T1000 (cell line): ENCODE measurements at regions not wholly inside any gene's neighbourhood (a gene's known extent, or its start where the extent isn't known, plus 50 kb on each side); places are given as distances from the start of the nearest gene placed in this dataset.
A peak's percentile ranks its signal among the peaks of the same experiment; 100 is the strongest.

Source experiments
- DNase-seq: peaks from one replicate; lab custom pipeline; 2025; ENCODE audit warnings: mixed read lengths; lab: John Stamatoyannopoulos, UW

- no peak for DNase-seq
These were observed 275.2 kb upstream of the CDH9 start for GRCh38 chr5:27313549-27313948.

- DNase-seq: no peak
These were observed 274.0 kb upstream of the CDH9 start for GRCh38 chr5:27312291-27312893.

- no peak for DNase-seq
These were observed 273.2 kb upstream of the CDH9 start for GRCh38 chr5:27311544-27311943.

GRCh38 chr5:27308153-27308552 lies 269.8 kb upstream of the CDH9 start:
- peak; percentile 35 for DNase-seq

- DNase-seq: no peak
These were observed 251.8 kb upstream of the CDH9 start for GRCh38 chr5:27290172-27290571.

- no peak for DNase-seq
These were observed 237.7 kb upstream of the CDH9 start for GRCh38 chr5:27276119-27276518.

GRCh38 chr5:27275345-27275744 lies 237.0 kb upstream of the CDH9 start:
- no peak for DNase-seq

GRCh38 chr5:27269766-27270165 lies 231.4 kb upstream of the CDH9 start:
- DNase-seq: no peak

GRCh38 chr5:27267209-27267824 lies 228.9 kb upstream of the CDH9 start:
- DNase-seq: no peak

- no peak for DNase-seq
These were observed 227.8 kb upstream of the CDH9 start for GRCh38 chr5:27266184-27266583.

GRCh38 chr5:27257696-27258095 lies 219.3 kb upstream of the CDH9 start:
- DNase-seq: no peak

- DNase-seq: no peak
These were observed 214.5 kb upstream of the CDH9 start for GRCh38 chr5:27252911-27253310.

- no peak for DNase-seq
These were observed 203.9 kb upstream of the CDH9 start for GRCh38 chr5:27242258-27242626.

GRCh38 chr5:27241564-27242257 lies 203.3 kb upstream of the CDH9 start:
- peak; percentile 29 for DNase-seq

GRCh38 chr5:27240791-27241190 lies 202.4 kb upstream of the CDH9 start:
- no peak for DNase-seq

- DNase-seq: no peak
These were observed 196.5 kb upstream of the CDH9 start for GRCh38 chr5:27234916-27235315.

GRCh38 chr5:27221410-27221809 lies 183.0 kb upstream of the CDH9 start:
- no peak for DNase-seq

- no peak for DNase-seq
These were observed 182.4 kb upstream of the CDH9 start for GRCh38 chr5:27220752-27221151.

GRCh38 chr5:27217977-27218376 lies 179.6 kb upstream of the CDH9 start:
- DNase-seq: no peak

- no peak for DNase-seq
These were observed 179.0 kb upstream of the CDH9 start for GRCh38 chr5:27217155-27217956.

- no peak for DNase-seq
These were observed 178.1 kb upstream of the CDH9 start for GRCh38 chr5:27216367-27216950.

- DNase-seq: no peak
These were observed 169.7 kb upstream of the CDH9 start for GRCh38 chr5:27208051-27208450.
